DMS79 treated with DMSO at 0.1 percent for 48 hours (cell line): ENCODE measurements at regions not wholly inside any gene's neighbourhood (a gene's known extent, or its start where the extent isn't known, plus 50 kb on each side); places are given as distances from the start of the nearest gene placed in this dataset.

Source experiments
- DNase-seq: peaks from one replicate; lab custom pipeline; 2025; lab: John Stamatoyannopoulos, UW

DNA sequence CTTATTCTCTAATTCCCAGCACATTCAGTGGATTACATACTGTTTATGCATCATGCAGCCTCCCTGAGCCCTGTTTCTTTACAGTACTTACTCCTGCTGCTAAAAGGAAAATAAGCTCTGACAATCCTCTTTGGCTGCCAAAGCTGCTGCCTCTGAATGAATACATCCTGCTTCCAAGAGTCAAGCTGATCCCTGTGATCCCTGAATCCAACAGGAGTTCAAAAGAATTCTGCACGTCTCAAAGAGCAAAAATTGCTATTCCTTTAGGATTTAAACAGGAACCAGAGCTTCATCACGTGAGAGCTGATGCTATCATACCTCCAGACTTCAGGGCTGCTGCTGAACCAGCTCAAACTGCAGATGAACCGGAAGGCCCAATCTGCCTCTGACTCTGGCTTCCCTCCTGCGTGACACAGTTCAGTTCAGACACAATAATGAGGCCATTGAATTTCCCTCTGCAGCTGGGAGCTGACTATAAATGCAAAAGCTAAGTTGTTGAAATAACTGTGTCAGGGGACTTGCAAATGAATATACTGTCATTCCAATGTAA is 851.0 kb upstream of the PHF14 start:
- no peak for DNase-seq

DNA sequence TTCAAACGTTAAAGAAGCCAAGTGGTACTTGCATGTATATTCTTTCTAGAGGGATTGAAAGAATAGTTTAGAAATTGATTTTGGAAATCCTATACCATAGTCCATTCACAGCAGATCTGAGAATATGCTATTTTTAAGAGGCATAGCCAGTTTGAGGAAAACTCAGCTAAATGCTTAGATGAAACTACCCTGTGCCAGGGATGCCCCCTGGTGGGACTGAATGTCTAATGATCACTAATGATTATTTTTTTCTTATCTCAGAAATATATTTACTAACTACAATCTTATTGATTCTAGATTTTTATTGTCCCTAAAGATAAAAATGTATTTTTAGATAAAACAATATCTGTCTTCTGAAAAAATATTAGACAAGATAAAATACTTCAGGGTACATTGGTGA is 844.9 kb upstream of the PHF14 start:
- no peak for DNase-seq

DNA sequence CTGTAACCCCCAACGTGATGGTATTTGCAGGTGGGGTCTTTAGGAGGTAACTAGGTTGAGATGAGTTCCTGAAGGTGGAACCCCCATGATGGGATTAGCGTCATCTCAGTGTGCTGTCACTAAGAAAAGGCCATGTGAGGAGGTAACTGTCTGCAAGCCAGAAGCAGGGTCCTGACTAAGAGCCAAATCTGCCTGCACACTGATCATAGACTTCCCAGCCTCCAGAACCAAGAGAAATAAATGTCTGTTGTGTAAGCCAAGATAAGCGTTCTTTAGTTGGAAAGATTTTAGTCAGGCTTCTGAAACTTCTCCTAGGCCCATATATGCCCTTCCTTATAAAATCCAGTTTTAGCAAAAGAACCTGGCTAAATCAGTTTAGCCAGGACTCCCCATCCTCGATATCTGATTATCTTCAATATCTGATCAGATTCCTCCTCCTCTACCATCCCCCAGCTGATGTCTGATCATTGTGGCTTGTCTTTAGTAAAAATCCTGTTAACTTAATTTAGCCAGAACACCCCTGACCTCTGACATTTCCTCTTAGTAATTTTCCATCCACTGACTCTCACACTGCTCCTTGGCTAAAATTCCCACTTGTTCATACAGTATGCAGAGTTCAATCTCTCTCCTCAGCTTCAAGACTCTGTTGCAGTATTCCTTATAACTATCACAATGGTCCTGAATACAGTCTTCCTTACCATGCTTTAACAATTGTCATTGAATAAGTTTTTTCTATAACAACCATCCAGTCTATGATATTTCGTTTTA is 835.4 kb upstream of the PHF14 start:
- no peak for DNase-seq

DNA sequence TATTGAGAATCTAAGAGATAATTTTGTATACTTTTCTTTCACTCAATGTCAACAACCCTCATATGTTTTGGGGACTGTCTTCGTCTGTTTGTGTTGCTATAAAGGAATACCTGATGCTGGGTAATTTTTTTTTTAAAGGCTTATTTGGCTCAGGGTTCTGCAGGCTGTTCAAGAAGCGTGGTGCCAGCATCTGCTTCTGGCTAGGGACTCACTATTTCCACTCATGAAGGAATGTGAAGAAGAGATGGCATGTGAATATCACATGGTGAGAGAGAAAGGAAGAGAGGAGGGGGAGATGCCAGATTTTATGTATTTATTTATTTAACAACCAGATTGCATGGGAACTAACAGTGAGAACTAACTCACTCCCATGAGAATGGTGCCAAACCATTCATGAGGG is 827.4 kb upstream of the PHF14 start:
- no peak for DNase-seq

DNA sequence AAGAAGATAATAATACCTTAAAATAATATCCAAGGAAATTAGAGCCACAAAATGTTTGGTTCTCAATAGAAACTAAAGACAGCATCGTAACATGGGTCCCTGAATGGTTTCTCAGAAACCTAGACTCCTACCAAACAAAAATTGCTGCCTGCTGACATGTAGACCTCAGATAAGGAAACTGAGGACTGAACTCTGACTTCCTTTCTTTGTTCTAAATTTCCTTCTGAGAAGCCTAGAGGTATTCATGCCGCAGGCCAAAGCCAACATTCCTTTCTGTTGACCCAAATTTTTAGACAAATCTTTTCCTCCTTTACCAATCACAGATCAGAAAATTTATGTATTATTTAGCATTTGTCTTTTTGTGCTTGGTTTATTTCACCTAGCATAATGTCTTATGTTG is 816.7 kb upstream of the PHF14 start:
- DNase-seq = no peak

DNA sequence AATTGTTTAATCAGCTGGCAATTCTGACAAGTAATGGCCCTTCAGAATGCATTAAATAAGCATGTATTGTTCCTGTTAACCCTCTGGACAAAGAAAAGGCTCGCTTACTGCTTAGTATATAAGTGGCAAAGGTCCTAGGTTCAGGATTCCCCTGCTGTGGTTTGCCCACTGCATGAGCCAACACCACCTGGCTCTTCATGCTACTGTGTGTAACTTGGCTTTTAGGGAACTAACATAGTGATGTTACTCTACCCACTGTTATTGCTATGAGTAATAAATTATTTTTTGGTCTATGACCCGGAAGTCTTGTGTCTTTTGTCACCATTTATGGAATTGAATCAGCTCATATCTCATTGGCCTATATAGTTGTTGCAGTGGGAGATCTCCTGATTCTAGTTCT is 791.7 kb upstream of the PHF14 start:
- DNase-seq = no peak

DNA sequence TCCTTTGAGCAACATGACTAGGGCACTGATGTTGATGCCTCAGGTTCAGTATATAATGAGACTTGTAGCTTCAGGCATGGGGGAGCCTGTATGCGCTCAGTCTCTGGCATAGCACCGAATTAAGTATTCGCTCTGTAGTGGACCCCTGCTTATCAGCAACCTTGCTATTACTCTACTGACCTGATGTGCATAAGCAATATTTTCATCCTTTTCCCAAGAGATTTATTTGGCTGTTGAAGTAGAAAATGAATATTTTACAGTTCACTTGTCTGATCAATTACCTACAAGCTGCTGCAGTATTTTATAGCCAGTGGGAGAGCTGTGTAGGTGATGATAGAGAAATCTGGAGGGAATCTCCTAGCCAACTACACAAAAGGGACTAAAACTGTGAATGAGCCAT is 781.6 kb upstream of the PHF14 start:
- DNase-seq = no peak

DNA sequence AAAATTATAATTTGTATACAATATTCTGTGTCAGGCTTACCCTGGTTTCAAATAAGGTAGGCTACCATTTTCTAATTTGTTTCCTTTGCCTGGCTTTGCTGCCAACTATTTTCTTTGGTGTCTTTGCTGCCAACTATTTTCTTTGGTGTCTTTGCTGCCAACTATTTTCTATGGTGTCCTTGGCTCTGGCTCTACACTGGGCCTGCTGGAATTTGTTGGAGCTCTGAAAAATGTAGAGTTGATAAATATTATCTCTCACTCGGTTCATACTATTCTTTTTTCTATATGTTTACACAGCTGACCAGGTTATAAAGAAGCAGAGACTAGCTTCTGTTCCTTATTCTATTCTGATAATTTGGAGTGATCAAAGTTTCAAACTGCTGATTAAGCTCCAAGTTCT is 768.0 kb upstream of the PHF14 start:
- DNase-seq = no peak

DNA sequence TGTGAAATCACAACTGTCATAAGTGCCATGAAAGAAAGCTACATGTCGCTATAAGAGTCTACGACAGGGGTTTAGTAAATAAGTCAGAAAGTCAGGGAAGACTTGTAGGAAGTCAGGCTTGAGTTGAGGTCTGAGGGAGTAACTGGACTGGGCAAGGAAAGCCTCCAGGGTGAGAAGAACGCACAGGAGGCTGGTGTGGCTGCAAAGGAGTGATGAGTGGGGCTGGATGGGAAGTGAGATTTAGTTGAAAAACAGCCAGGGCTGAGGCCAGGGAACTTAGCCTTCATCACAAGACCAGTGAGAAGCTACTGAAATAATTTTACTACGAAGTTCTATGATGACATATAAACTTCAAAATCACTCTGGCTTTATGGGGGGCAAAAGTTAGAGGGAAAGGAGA is 763.7 kb upstream of the PHF14 start:
- no peak for DNase-seq

DNA sequence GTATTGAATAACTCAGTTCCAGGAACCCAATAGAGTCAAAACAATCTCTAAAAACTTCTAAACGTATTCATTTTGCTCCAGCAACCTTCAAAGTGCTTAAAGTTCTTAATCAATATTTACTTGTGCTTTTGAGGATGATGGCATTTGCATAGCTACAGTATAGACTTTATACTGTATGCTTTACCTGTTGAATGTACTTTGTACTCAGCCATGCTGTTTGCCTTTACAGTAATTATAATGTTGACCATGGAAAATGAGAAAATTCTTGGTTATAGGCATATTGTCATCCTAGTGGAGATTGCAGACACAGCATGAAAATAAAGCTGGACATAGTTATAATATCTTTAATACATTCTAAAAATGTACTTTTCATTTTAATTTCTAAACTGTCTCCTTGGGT is 762.7 kb upstream of the PHF14 start:
- DNase-seq = no peak

DNA sequence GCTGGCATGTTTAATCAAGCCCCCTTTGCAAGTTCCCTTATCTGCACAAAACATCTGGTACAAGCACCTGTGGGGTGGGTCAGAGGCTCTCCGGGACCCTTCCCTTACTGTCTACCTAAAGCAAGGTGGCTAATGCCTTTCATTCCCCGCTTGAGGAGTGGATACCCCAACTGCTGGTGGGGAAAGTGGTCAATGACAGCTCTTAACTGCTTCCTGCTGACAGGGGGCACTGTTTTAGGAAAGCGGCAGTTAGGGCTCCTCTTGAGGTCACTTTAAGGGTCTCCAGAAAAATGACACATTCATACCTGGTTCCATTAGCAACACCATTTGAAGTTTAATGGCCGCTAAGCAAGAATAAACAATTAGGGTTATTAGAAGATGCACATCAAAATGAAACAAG is 761.8 kb upstream of the PHF14 start:
- no peak for DNase-seq

DNA sequence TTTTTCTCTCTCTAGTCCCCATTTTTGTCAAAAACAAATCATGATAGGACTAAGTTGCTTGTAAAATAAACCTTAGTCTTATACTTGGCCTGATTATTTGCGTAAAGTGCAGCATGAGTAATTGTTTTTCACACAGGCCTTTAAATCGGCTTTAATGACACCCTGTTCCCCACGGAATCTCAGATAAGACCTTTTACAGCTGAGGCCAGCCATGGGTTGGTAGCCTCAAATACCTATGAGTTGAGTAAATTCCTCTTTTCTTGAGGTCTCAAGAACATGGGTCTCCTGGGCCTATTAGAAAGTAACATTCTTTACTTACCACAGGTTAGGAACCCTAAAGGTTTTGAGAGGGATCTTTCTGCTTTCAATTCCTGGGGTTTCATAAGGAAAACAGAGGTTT is 761.0 kb upstream of the PHF14 start:
- DNase-seq = no peak

DNA sequence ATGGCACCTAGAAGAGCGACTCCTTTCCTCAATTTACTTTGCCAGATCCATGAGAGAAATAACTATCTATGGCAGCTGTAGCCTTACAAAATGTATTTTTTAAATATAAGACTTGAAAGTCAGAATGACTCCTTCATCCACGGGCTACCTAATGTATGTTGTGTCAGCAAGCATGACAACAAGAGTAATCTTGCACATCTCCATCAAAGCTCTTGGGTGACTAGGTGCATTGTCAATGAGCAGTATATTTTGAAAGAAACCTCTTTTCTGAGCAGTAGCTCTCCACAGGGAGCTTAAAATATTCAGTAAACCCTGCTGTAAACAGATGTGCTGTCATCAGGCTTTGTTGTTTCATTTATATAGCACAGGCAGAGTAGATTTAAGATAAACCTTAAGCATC is 757.2 kb upstream of the PHF14 start:
- DNase-seq = no peak

DNA sequence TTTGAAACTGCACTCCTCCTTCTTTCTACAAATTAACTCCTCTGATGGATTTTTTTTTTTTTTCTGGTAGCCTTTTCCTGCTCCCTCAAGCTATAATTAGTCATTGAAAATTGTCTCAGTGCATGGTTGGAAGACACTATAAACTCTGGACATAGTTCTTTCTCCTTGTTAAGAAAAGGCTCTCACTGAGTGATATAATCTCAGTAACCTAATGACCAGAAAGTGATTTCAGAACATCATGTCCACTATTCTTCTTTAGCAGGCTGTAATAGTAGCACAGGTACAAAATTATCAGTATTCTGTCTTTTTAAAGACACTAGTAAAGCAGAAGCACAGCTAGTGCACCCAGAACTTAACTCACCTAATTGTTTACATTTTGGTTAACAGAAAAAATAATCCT is 752.6 kb upstream of the PHF14 start:
- no peak for DNase-seq

DNA sequence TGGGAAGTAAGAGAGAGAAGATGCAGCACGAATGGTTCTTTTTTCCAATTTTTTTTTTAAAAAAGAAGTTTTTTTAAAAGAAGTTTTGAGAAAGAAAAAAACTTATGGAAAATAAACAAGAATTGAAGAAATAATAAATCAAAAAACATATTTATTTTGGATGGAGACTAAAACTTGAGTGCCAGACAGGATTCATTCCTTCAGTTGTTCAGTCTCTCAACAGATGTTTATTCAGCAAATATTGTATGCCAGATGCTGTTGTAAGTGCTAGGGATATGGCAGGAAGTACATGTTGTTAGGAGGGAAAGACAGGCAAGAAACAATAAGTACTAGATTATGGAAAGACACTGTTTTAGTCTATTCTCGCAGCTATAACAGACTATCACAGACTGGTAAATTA is 750.7 kb upstream of the PHF14 start:
- no peak for DNase-seq

DNA sequence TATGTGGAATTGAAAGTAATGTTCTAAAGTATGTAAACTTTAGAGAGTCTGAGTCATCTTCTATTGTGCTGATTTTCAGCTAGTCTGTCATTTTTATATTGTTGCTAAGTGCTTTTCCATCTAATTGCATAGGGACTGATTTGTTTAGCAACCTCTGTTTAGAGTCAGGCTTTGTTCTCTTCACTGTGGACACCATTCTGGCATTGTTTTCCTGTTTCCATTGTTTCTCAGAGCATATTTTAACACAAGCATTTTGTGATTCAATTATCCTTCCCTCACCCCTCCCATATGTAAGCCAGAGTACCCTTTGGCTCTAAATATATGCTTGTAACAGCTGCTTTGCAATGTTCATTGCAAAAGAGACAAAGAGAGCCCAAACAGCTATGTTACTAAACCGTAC is 748.4 kb upstream of the PHF14 start:
- no peak for DNase-seq

DNA sequence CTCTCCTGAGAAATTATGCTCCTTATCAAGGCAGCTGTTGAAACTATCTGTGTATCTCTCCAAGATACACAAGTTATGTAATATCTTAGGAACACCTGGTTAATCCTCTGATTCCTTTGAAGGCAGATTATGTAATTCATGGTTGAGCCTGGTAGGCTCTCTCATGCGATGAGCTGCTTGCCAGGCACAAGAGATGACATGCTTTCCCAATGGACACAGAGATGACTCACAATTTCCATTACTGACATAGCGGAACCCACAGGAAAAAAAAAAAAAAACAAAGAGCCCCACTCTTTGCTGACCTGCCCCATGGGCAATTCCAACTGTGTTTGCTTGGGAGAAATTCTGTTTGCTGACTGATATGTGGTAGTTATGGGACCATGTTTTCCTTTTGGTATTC is 736.4 kb upstream of the PHF14 start:
- no peak for DNase-seq

DNA sequence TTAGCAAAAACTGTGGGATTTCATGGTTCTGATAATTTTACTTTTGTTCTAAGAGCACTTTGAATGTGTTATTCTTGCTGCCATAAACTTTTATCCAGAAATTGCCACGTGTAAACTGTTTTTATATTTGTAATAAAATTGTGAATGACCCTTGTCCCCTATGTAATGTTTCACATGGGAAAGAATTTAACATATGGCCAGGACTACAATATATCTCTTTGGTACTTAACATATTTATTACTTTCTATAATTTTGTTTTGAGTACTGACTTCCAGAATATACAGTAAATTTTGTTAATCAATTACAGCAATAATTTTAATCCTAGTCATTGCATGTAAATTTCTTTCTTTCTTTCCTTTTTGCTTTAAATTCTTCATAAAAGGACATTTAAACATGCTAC is 735.0 kb upstream of the PHF14 start:
- no peak for DNase-seq

DNA sequence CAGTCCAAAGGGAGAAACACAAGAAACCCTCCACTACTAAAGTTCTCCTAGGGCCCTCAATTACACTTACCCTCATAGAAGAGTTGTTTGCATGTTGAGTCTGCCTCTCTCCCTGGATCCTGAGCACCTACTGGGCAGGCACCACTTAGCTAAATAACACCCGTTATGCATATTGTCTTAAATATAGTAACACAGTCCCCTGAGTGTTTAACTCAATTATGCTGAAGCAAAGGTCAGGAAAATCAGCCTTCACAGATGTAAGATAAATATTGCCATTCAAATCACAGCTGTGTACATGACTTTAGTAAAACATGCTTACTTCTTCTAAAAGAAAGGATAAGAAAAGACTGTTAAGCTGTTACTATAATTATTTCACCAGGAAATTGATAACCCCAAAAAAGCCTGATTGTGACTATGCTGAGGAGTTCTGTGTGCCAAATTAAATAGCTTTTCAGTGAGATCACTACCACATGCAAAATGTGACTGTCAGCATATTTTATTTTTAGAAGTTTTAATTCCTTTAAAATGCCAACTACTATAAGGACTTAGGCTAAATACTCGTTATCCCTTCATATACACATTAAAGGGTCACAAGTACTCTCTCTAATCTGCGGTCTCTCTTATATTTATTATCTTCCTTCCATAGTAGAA is 733.9 kb upstream of the PHF14 start:
- DNase-seq = no peak

DNA sequence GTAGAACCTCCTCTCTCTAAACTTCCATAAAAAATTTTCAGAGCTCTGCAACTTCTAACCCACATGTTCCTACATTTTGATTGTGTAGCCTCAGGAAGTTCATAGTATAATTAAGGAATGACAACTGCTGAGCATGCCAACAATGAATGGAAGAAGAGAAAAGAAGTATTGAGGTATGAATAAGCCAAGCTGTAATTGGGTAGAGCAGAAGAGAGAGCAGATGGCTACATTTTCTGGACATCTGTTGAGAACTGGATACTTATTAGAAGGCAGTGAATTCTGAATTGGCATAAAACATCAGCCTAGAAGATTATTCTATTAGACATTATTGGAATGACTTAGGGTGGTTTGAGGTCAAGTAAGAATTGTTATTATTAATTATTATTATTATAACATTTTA is 728.3 kb upstream of the PHF14 start:
- DNase-seq = no peak

DNA sequence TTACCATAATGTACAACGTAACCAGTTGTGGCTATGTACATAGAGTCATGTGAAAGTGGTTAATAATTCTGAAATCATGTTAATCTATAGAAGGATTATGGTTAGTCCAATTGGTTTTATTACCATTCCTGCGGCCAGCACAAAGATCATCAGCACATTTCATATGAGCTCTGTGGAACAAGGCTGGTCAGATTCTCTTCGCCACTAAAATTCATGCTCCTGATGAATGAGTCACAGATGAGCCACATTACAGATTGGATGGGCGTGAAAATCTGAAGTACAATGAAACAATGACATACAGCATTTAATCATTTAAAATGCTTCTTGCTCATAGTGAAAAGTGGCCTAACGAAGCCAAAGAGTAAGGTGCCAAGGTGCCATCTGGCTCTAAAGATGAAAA is 716.2 kb upstream of the PHF14 start:
- DNase-seq = no peak

DNA sequence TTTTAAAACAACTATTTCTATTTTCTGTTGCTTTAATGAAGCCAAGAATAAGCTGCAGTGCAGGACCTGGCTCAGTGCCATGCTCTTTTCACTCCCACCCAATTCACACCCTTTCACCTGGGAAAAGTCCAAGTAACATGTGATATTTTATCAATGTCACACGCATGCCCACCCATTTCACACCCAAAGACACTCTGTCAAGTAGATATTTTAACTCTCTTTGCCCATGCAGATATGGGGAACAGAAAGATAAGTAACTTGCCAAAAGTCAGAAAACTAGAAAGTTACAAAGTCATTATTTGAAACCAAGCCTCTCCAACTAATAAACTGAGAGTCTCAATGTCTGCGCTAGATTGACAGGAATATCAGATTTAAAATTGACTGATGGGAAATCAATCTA is 706.7 kb upstream of the PHF14 start:
- no peak for DNase-seq

DNA sequence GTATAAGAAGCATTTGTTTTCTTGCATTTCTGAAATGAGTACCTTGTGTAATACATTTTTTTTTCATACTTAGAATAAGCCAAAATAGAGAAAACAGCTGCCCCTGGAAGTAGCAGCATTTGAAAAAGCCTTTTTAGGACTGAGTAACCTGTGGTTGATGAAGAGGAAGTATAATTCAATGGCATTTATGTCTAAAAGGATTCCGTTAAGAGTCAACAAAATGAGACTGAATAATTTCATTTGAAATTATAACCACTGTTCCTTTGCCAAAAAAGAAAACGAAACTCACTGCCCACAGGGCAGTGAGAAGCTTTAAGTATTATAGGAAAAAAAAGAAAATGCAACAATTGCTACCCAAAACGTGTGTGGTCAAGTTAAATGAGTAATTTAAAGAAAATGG is 705.6 kb upstream of the PHF14 start:
- DNase-seq = no peak

DNA sequence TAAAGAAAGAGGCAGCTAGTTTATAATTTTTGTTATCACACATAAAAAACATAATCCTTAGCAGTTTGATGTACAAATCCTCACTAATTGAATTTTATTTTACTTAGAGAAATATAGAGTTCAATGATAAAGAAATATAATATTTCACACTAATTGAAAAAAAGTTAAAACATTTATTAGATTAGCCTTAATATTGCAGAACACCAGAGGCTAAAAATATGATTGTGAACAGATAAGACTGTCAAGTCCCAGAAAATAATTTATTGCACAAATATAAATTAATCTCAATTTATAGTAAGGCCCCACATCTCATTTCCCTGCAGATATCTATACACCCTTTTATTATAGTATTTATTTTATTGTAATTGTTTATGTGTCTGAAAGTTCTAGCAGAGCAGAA is 690.8 kb upstream of the PHF14 start:
- DNase-seq = no peak
